T-cell (primary cell): ENCODE measurements at regions not wholly inside any gene's neighbourhood (a gene's known extent, or its start where the extent isn't known, plus 50 kb on each side); places are given as distances from the start of the nearest gene placed in this dataset.

Experiments
- ATAC-seq, 4 experiments: fragments of 200-7000 bp in 3 of 4; fragments of 150-1000 bp in 1 of 4; cut with Tn5 transposase; replicated peaks in 1 of 4; 1 replicate in 3 of 4; 2 replicates in 1 of 4; pipeline ENCODE4 v1.10.0; 2021; ENCODE audit warnings: moderate library complexity in 3 of 4, mild to moderate bottlenecking in 2 of 4, moderate number of reproducible peaks in 1 of 4
- CTCF ChIA-PET, 2 donors: fragments of 300-600 bp; sonication (Branson Sonifier 250); formaldehyde crosslinking; loops; one replicate each; lab custom pipeline; 2022; ENCODE audit warnings: antibody characterized with exemption in 2 of 2; lab: Charles Lee
- POLR2A ChIA-PET, 2 donors: fragments of 300-600 bp; sonication (Branson Sonifier 250); formaldehyde crosslinking; loops; one replicate each; lab custom pipeline; 2022; ENCODE audit warnings: antibody characterized with exemption in 2 of 2; lab: Charles Lee
- DNase-seq, 35 experiments: peaks; one replicate each; pipeline versions ENCODE4 v3.0.0 to v3.0.0-alpha.2; 2013 to 2023
- H3K27ac ChIP-seq: one replicate; pipeline ENCODE4 v1.5.1; 2013; ENCODE audit warnings: low read length
- H3K27me3 ChIP-seq, 2 experiments: replicated peaks in 1 of 2; 1 replicate in 1 of 2; 2 replicates in 1 of 2; pipeline versions ENCODE4 v1.6.1 to v1.7.0; 2013; ENCODE audit warnings: low read length in 1 of 2, mixed read lengths in 1 of 2; ENCODE audit not compliant: control insufficient read depth in 2 of 2, insufficient read depth in 2 of 2; ENCODE audit errors: extremely low read depth in 1 of 2
- H3K36me3 ChIP-seq, 2 donors: 1 replicate in 1 of 2; 2 replicates in 1 of 2; pipeline versions ENCODE4 v1.6.1 to v1.7.0; 2013; ENCODE audit warnings: low read length in 1 of 2; ENCODE audit not compliant: control insufficient read depth in 2 of 2, insufficient read depth in 1 of 2; ENCODE audit errors: extremely low read depth in 1 of 2
- H3K4me1 ChIP-seq, 2 experiments: 1 replicate in 1 of 2; 2 replicates in 1 of 2; pipeline versions ENCODE4 v1.6.1 to v1.7.0; 2013; ENCODE audit warnings: low read length in 2 of 2, mixed read lengths in 1 of 2; ENCODE audit not compliant: insufficient read depth in 2 of 2, control insufficient read depth in 1 of 2; ENCODE audit errors: extremely low read depth in 1 of 2
- H3K4me3 ChIP-seq, 2 donors: 1 replicate in 1 of 2; 2 replicates in 1 of 2; pipeline versions ENCODE4 v1.5.1 to v1.7.0; 2013; ENCODE audit warnings: mild to moderate bottlenecking in 2 of 2, low read length in 1 of 2, moderate library complexity in 1 of 2; ENCODE audit not compliant: control insufficient read depth in 1 of 2; ENCODE audit errors: extremely low read depth in 1 of 2
- H3K9me3 ChIP-seq: 2 replicates; pipeline ENCODE4 v1.7.0; 2013
- H3K27ac Mint-ChIP-seq, 2 donors: one replicate each; pipeline ENCODE4 v1.8.0; 2020 to 2021; ENCODE audit warnings: mild to moderate bottlenecking in 2 of 2, mixed read lengths in 2 of 2
- H3K27me3 Mint-ChIP-seq, 2 donors: one replicate each; pipeline ENCODE4 v1.8.0; 2021 to 2022; ENCODE audit warnings: mixed read lengths in 2 of 2
- H3K36me3 Mint-ChIP-seq: one replicate; pipeline ENCODE4 v1.8.0; 2021; ENCODE audit warnings: mixed read lengths
- H3K4me1 Mint-ChIP-seq, 3 donors: one replicate each; pipeline ENCODE4 v1.8.0; 2020 to 2022; ENCODE audit warnings: mixed read lengths in 3 of 3, mild to moderate bottlenecking in 1 of 3
- H3K4me3 Mint-ChIP-seq, 3 donors: one replicate each; pipeline ENCODE4 v1.8.0; 2020 to 2022; ENCODE audit warnings: mild to moderate bottlenecking in 3 of 3, mixed read lengths in 3 of 3, moderate library complexity in 3 of 3
- H3K9me3 Mint-ChIP-seq, 3 donors: one replicate each; pipeline ENCODE4 v1.8.0; 2020 to 2022; ENCODE audit warnings: mixed read lengths in 3 of 3
- WGBS: methylation state at CpG from one replicate; pipeline ENCODE4 v1.1.5; 2013; ENCODE audit warnings: missing lambda C conversion rate; ENCODE audit not compliant: insufficient coverage; 5-methylcytosine and 5-hydroxymethylcytosine counted together

GRCh38 chr9:79929285-79929684, 357.5 kb downstream of the TLE4 start:
- H3K4me3 Mint-ChIP-seq = no peak overlapping the region
- ATAC-seq (no peak), DNase-seq (no peak)
- Histone ChIP-seq H3K27me3 (no peaks in the 10 kb centered on the region), H3K36me3 (no peaks in the 10 kb centered on the region), H3K27ac (no peak overlapping the region), H3K9me3 (no peaks in the 10 kb centered on the region), H3K4me1 (no peaks in the 10 kb centered on the region), H3K4me3 (no peak overlapping the region)
- POLR2A ChIA-PET = interaction anchor here in 1 of 2 donors (0.7 kb wide), 1 partner anchor 85 kb away, joined by 3 read pairs; no protein-coding TSS in a partner anchor
- no peaks in the 10 kb centered on the region for H3K4me1 Mint-ChIP-seq
- H3K9me3 Mint-ChIP-seq = no peaks in the 10 kb centered on the region
- no peaks in the 10 kb centered on the region for H3K27me3 Mint-ChIP-seq
- no peaks in the 10 kb centered on the region for H3K36me3 Mint-ChIP-seq
- no peak overlapping the region for H3K27ac Mint-ChIP-seq
- 86% methylated on average over 1 of the region's 4 CpGs for WGBS
- CTCF ChIA-PET = no interaction called here

- Histone ChIP-seq H3K4me3 (no peak overlapping the region), H3K4me1 (no peaks in the 10 kb centered on the region), H3K27ac (no peak overlapping the region), H3K27me3 (no peaks in the 10 kb centered on the region), H3K36me3 (no peaks in the 10 kb centered on the region), H3K9me3 (no peaks in the 10 kb centered on the region)
- DNase-seq (no peak), ATAC-seq (no peak)
- Mint-ChIP-seq H3K4me1 (no peaks in the 10 kb centered on the region), H3K4me3 (no peak overlapping the region), H3K36me3 (no peaks in the 10 kb centered on the region), H3K27me3 (no peaks in the 10 kb centered on the region), H3K27ac (no peak overlapping the region), H3K9me3 (no peaks in the 10 kb centered on the region)
- WGBS = 100% methylated on average over 1 of the region's 4 CpGs
- ChIA-PET POLR2A (interaction anchor here (0.7 kb wide), 2 partner anchors 85 to 119 kb away, joined by 3 read pairs; no protein-coding TSS in a partner anchor), CTCF (interaction anchor here in 1 of 2 donors (0.8 kb wide), 1 partner anchor 294 kb away, joined by 5 read pairs; no protein-coding TSS in a partner anchor)
These were observed 357.0 kb downstream of the TLE4 start for GRCh38 chr9:79928661-79929223.

GRCh38 chr9:79925326-79925725, 353.6 kb downstream of the TLE4 start:
- no peak for DNase-seq
- Histone ChIP-seq H3K4me3 (no peak overlapping the region), H3K36me3 (no peaks in the 10 kb centered on the region), H3K9me3 (no peaks in the 10 kb centered on the region), H3K4me1 (no peaks in the 10 kb centered on the region), H3K27me3 (no peaks in the 10 kb centered on the region), H3K27ac (no peak overlapping the region)
- Mint-ChIP-seq H3K4me3 (no peak overlapping the region), H3K27ac (no peak overlapping the region), H3K27me3 (no peaks in the 10 kb centered on the region), H3K36me3 (no peaks in the 10 kb centered on the region), H3K4me1 (no peaks in the 10 kb centered on the region), H3K9me3 (no peaks in the 10 kb centered on the region)
- ChIA-PET CTCF (no interaction called here), POLR2A (no interaction called here)
- ATAC-seq = no peak

- CTCF ChIA-PET = no interaction called here
- POLR2A ChIA-PET = no interaction called here
These were observed 353.1 kb downstream of the TLE4 start for GRCh38 chr9:79924836-79925235.

GRCh38 chr9:79917421-79917820, 345.7 kb downstream of the TLE4 start:
- Mint-ChIP-seq H3K27me3 (no peaks in the 10 kb centered on the region), H3K4me3 (no peak overlapping the region), H3K4me1 (no peaks in the 10 kb centered on the region), H3K9me3 (peaks cover 0 to 2% (median 0%) of the 10 kb centered on the region in 3 donors), H3K27ac (no peak overlapping the region), H3K36me3 (no peaks in the 10 kb centered on the region)
- Histone ChIP-seq H3K27me3 (no peaks in the 10 kb centered on the region), H3K4me1 (no peaks in the 10 kb centered on the region), H3K4me3 (no peak overlapping the region), H3K9me3 (no peaks in the 10 kb centered on the region), H3K27ac (no peak overlapping the region), H3K36me3 (no peaks in the 10 kb centered on the region)
- no peak for ATAC-seq
- POLR2A ChIA-PET = no interaction called here
- DNase-seq = no peak
- CTCF ChIA-PET = no interaction called here
- 100% methylated on average over 2 of the region's 4 CpGs for WGBS

More at GRCh38 chr9:79924836-79925235, 353.1 kb downstream of the TLE4 start:
- no peaks in the 10 kb centered on the region for H3K4me1 Mint-ChIP-seq
- no peaks in the 10 kb centered on the region for H3K36me3 ChIP-seq
- WGBS = 45% methylated on average over 1 of the region's 2 CpGs
- H3K9me3 Mint-ChIP-seq = peaks cover 0 to 2% (median 0%) of the 10 kb centered on the region in 3 donors
- no peak overlapping the region for H3K4me3 ChIP-seq
- no peaks in the 10 kb centered on the region for H3K9me3 ChIP-seq
- ATAC-seq (no peak), DNase-seq (no peak)
- no peak overlapping the region for H3K27ac ChIP-seq
- no peak overlapping the region for H3K27ac Mint-ChIP-seq
- no peaks in the 10 kb centered on the region for H3K27me3 ChIP-seq
- H3K4me1 ChIP-seq = no peaks in the 10 kb centered on the region
- no peaks in the 10 kb centered on the region for H3K27me3 Mint-ChIP-seq
- no peaks in the 10 kb centered on the region for H3K36me3 Mint-ChIP-seq
- H3K4me3 Mint-ChIP-seq = no peak overlapping the region

- H3K36me3 Mint-ChIP-seq = no peaks in the 10 kb centered on the region
- CTCF ChIA-PET = no interaction called here
- no peak overlapping the region for H3K4me3 Mint-ChIP-seq
- Histone ChIP-seq H3K36me3 (no peaks in the 10 kb centered on the region), H3K27me3 (no peaks in the 10 kb centered on the region), H3K4me3 (no peak overlapping the region), H3K27ac (no peak overlapping the region), H3K9me3 (no peaks in the 10 kb centered on the region), H3K4me1 (no peaks in the 10 kb centered on the region)
- H3K4me1 Mint-ChIP-seq = no peaks in the 10 kb centered on the region
- ATAC-seq = no peak
- no peak for DNase-seq
- WGBS = 89% methylated on average over 2 of the region's 4 CpGs
- no peaks in the 10 kb centered on the region for H3K27me3 Mint-ChIP-seq
- H3K9me3 Mint-ChIP-seq = peaks cover 0 to 2% (median 0%) of the 10 kb centered on the region in 3 donors
- POLR2A ChIA-PET = no interaction called here
- H3K27ac Mint-ChIP-seq = no peak overlapping the region
These were observed 342.1 kb downstream of the TLE4 start for GRCh38 chr9:79913867-79914266.
